BLaER1 treated with 17β-estradiol and CSF1 and Interleukin-3, amounts not matched to agents 10 nM and 100 nM (cell line): ENCODE measurements at regions not wholly inside any gene's neighbourhood (a gene's known extent, or its start where the extent isn't known, plus 50 kb on each side); places are given as distances from the start of the nearest gene placed in this dataset.
A peak's percentile ranks its signal among the peaks of the same experiment; 100 is the strongest.

Source experiments
- H3K27ac ChIP-seq, 11 experiments: shearing (Covaris generic); formaldehyde crosslinking; 2 replicates each; pipeline ENCODE4 v1.8.1; 2022
- H3K27me3 ChIP-seq, 11 experiments: shearing (Covaris generic); formaldehyde crosslinking; 2 replicates each; pipeline ENCODE4 v1.8.1; 2022
- H3K36me3 ChIP-seq, 11 experiments: shearing (Covaris generic); formaldehyde crosslinking; 2 replicates each; pipeline ENCODE4 v1.8.1; 2022
- H3K4me1 ChIP-seq, 10 experiments: shearing (Covaris generic); formaldehyde crosslinking; 2 replicates each; pipeline ENCODE4 v1.8.1; 2022
- H3K4me2 ChIP-seq, 11 experiments: shearing (Covaris generic); formaldehyde crosslinking; 2 replicates each; pipeline ENCODE4 v1.8.1; 2022
- H3K4me3 ChIP-seq, 10 experiments: shearing (Covaris generic); formaldehyde crosslinking; 2 replicates each; pipeline ENCODE4 v1.8.1; 2022
- H3K9ac ChIP-seq, 11 experiments: shearing (Covaris generic); formaldehyde crosslinking; 2 replicates each; pipeline ENCODE4 v1.8.1; 2022
- H3K9me3 ChIP-seq, 11 experiments: shearing (Covaris generic); formaldehyde crosslinking; replicated peaks in 1 of 11; 2 replicates each; pipeline ENCODE4 v1.8.1; 2022
- H4K20me1 ChIP-seq, 11 experiments: shearing (Covaris generic); formaldehyde crosslinking; 2 replicates each; pipeline ENCODE4 v1.8.1; 2022
- Cebpa-rat ChIP-seq, 11 experiments: shearing (Covaris generic); IDR thresholded peaks; 2 replicates each; pipeline ENCODE4 v1.8.1; 2022

DNA sequence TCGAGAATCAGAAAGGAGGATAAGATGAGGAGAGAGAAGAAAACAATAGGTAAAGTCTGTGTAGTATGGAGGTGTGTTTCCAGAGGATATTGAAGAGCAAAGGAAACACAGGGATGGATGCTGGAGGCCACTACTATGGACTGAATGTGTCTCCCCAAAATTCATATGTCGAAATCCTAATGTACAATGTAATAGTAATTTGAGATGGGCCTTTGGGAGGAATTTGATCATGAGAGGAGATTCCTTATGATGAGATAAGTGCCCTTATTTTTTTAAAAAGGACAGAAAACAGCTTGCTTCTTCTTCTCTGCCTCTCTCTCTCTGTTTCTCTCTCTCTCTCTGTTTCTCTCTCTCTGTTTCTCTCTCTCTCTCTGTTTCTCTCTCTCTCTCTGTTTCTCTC, 602.2 kb upstream of the ADAMTS5 start:
- Histone ChIP-seq H3K27me3 (no peaks in the 10 kb centered on the region), H3K4me1 (no peaks in the 10 kb centered on the region), H3K27ac (no peak overlapping the region), H3K9ac (no peak overlapping the region), H3K4me2 (no peak overlapping the region), H3K9me3 (no peaks in the 10 kb centered on the region), H3K4me3 (no peak overlapping the region), H3K36me3 (no peaks in the 10 kb centered on the region), H4K20me1 (no peaks in the 10 kb centered on the region)
- TF ChIP-seq Cebpa-rat (IDR thresholded peaks at IDR 0.05) = no peak

DNA sequence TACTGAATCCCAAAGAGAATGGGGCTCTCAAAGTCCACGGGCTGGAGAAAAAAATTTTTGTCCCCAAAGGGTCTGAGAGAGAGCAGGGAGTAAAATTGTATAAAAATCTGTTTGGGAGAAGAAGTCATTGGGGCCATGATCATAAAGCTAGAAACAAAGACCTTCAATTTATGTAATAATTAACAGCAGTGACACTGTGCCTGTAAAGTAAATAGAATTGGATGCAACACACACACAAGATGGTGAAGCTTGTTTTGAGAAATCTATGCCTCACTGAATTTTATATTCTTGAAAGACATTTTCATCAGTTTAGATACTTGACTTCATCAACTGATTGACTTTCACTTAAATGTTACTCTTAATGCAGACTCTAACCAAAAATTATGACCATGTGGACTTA, 600.5 kb upstream of the ADAMTS5 start:
- Histone ChIP-seq H4K20me1 (no peaks in the 10 kb centered on the region), H3K36me3 (no peaks in the 10 kb centered on the region), H3K9me3 (no peaks in the 10 kb centered on the region)

GRCh38 chr21:27566521-27566920, 599.6 kb upstream of the ADAMTS5 start:
- Histone ChIP-seq H3K27ac (no peak overlapping the region), H3K36me3 (no peaks in the 10 kb centered on the region), H3K4me2 (no peak overlapping the region), H3K4me3 (no peak overlapping the region), H3K9ac (no peak overlapping the region), H4K20me1 (no peaks in the 10 kb centered on the region), H3K4me1 (no peaks in the 10 kb centered on the region), H3K9me3 (no peaks in the 10 kb centered on the region), H3K27me3 (no peaks in the 10 kb centered on the region)
- TF ChIP-seq Cebpa-rat (IDR thresholded peaks at IDR 0.05) = no peak

More for the DNA sequence above, 600.5 kb upstream of the ADAMTS5 start:
- TF ChIP-seq Cebpa-rat (IDR thresholded peaks at IDR 0.05) = no peak
- Histone ChIP-seq H3K27me3 (no peaks in the 10 kb centered on the region), H3K9ac (no peak overlapping the region), H3K4me2 (no peak overlapping the region), H3K4me3 (no peak overlapping the region), H3K27ac (no peak overlapping the region), H3K4me1 (no peaks in the 10 kb centered on the region)

- Histone ChIP-seq H3K27me3 (no peaks in the 10 kb centered on the region), H3K9me3 (no peaks in the 10 kb centered on the region), H3K27ac (no peak overlapping the region), H4K20me1 (no peaks in the 10 kb centered on the region), H3K36me3 (no peaks in the 10 kb centered on the region), H3K4me1 (no peaks in the 10 kb centered on the region), H3K4me3 (no peak overlapping the region), H3K9ac (no peak overlapping the region), H3K4me2 (no peak overlapping the region)
- TF ChIP-seq Cebpa-rat (IDR thresholded peaks at IDR 0.05) = no peak
These were observed 598.5 kb upstream of the ADAMTS5 start for GRCh38 chr21:27565364-27565763.

DNA sequence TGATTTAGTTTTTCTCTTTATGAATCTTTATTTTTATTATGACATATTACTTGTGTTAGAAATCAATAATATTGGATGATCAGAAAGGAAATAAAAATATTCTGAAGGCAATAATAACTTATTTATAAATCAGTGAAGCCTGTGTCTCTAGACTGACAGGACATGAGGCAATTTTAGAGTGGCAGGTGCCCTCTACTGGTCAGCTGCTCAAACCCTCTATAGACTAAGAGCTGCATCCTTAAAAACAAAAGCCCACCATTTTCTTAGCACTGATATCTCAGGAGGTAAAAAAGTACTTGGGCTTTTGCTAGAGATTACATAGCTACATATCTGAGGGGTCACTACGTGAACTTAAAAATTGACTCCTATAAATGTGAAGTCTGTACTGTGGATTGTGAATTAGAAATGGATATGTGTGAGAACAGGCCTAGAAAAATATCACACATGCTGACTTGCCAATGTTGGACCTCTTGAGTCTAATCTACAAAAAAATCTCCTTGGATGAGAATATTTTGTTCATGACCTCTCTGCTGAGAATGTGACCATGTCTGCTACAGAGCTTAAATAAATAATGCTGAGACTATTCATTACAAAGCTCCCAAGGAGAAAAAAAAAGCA, 597.9 kb upstream of the ADAMTS5 start:
- H3K9ac ChIP-seq = no peak overlapping the region
- no peaks in the 10 kb centered on the region for H3K9me3 ChIP-seq
- TF ChIP-seq Cebpa-rat (IDR thresholded peaks at IDR 0.05) = no peak
- H3K36me3 ChIP-seq = no peaks in the 10 kb centered on the region
- no peak overlapping the region for H3K4me3 ChIP-seq
- H3K4me1 ChIP-seq = no peaks in the 10 kb centered on the region
- no peaks in the 10 kb centered on the region for H3K27me3 ChIP-seq
- H4K20me1 ChIP-seq = no peaks in the 10 kb centered on the region
- H3K4me2 ChIP-seq = no peak overlapping the region
- no peak overlapping the region for H3K27ac ChIP-seq

DNA sequence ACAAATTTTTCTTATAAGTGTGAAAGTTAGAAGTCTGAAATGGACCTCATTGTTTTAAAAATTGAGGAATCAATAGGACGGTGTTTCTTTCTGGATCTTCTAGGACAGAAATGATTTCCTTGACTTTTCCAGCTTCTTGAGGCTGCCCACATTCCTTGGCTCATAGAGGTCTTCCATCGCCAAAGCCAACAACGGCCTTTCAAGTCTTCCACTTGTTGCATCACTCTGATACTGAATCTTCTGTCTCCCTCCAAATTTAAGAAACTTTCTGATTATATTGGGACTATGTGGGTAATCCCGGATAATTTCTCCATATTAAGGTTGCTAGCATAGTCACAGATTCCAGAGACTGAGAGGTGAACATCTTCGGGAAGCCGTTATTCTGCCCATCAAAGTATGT, 595.4 kb upstream of the ADAMTS5 start:
- Histone ChIP-seq H3K4me3 (no peak overlapping the region), H3K9me3 (no peaks in the 10 kb centered on the region), H3K27me3 (no peaks in the 10 kb centered on the region), H3K36me3 (no peaks in the 10 kb centered on the region), H4K20me1 (no peaks in the 10 kb centered on the region), H3K4me1 (no peaks in the 10 kb centered on the region), H3K4me2 (no peak overlapping the region), H3K27ac (no peak overlapping the region), H3K9ac (no peak overlapping the region)
- TF ChIP-seq Cebpa-rat (IDR thresholded peaks at IDR 0.05) = no peak

DNA sequence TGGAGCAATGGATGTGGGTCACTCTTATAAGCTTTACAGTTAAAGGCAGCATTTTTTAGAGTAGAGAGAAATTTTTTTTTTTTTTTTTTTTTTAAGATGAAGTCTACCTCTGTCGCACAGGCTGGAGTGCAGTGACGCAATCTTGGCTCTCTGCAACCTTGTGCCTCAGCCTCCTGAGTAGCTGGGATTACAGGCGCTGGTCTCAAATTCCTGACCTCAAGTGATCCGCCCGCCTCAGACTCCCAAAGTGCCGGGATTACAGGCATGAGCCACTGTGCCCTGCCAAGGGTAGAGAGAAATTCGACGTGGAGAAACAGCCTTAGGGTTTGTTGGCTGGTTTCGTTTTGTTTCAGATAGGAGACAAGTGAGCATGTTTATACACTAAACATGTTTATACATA, 594.2 kb upstream of the ADAMTS5 start:
- Histone ChIP-seq H3K27me3 (no peaks in the 10 kb centered on the region), H3K27ac (no peak overlapping the region), H3K4me3 (no peak overlapping the region), H4K20me1 (no peaks in the 10 kb centered on the region), H3K36me3 (no peaks in the 10 kb centered on the region), H3K9me3 (no peaks in the 10 kb centered on the region), H3K4me1 (no peaks in the 10 kb centered on the region), H3K9ac (no peak overlapping the region), H3K4me2 (no peak overlapping the region)
- peak in 1 of 11 experiments; percentile 48; a peak in 1 of 22 replicates for TF ChIP-seq Cebpa-rat (IDR thresholded peaks at IDR 0.05)

DNA sequence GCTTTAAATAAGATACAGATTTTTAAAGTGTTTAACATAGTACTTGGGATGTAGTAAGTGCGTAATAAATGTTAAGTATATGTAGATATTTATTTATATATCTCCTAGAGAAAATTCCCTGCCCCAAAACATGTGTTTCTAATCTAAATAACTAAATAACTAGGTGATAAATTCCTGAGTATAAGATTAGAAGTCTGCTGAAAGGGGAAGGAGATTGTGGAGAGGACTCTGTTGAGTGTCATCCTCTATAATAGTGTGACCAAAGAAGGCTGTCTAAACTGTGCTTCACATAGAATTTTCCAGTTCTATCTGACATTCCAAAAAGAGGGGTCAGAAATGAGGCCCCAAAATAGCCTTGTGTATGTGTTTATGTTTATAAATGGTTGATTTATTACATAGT, 590.5 kb upstream of the ADAMTS5 start:
- H3K4me3 ChIP-seq = no peak overlapping the region
- no peak for TF ChIP-seq Cebpa-rat (IDR thresholded peaks at IDR 0.05)
- H3K27ac ChIP-seq = no peak overlapping the region
- no peaks in the 10 kb centered on the region for H4K20me1 ChIP-seq
- no peaks in the 10 kb centered on the region for H3K36me3 ChIP-seq
- no peaks in the 10 kb centered on the region for H3K4me1 ChIP-seq
- no peaks in the 10 kb centered on the region for H3K27me3 ChIP-seq
- no peak overlapping the region for H3K9ac ChIP-seq
- peaks cover 0 to 1% (median under 1%) of the 10 kb centered on the region in 11 experiments; a peak in 6 of 22 replicates for H3K9me3 ChIP-seq
- H3K4me2 ChIP-seq = no peak overlapping the region

DNA sequence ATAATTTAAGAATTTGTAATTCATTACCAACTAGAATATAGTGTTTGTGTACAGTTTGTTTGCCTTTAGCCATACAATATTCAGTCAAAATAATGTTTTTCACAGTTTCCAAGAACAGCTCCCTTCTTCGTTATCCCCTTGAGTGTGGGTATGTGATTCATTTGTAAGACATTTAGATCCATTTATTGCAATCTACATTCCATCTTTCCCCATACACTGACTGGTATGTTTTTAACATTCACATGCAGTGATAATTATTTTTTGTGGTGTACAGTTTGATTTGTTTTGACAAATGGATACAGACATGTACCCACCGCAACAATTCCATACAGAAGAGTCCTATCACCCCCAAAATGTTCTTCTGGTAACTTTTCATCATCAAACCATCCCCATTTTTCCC, 589.1 kb upstream of the ADAMTS5 start:
- Histone ChIP-seq H3K27me3 (no peaks in the 10 kb centered on the region), H3K36me3 (no peaks in the 10 kb centered on the region), H4K20me1 (no peaks in the 10 kb centered on the region), H3K4me2 (no peak overlapping the region), H3K4me3 (no peak overlapping the region), H3K4me1 (no peaks in the 10 kb centered on the region), H3K9ac (no peak overlapping the region), H3K27ac (no peak overlapping the region), H3K9me3 (peaks cover 5 to 10% (median 8%) of the 10 kb centered on the region in 11 experiments; a peak in 12 of 22 replicates)
- no peak for TF ChIP-seq Cebpa-rat (IDR thresholded peaks at IDR 0.05)

DNA sequence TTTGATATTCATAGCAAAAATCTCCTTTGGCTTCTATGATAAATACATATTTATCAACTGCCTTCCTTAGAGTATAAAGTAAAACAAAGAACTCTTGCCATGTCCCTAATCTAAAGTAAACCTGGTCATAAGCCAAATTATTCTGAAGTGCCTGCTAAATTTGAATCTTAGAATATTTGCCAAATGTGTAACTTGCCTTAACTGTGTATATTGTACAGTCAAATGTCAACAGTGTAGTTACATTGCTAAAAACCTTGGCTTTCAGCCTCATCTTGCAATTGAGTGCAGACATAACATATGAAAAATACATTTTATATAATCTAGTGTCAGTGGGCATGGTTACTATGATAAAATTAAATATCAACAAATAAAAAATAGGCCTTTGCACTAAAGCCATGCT, 583.4 kb upstream of the ADAMTS5 start:
- H3K4me3 ChIP-seq = no peak overlapping the region
- H3K4me1 ChIP-seq = no peaks in the 10 kb centered on the region
- H3K36me3 ChIP-seq = no peaks in the 10 kb centered on the region
- no peaks in the 10 kb centered on the region for H3K27me3 ChIP-seq
- no peak for TF ChIP-seq Cebpa-rat (IDR thresholded peaks at IDR 0.05)
- H3K27ac ChIP-seq = no peak overlapping the region
- H3K9me3 ChIP-seq = peaks cover 5 to 10% (median 8%) of the 10 kb centered on the region in 11 experiments; a peak in 12 of 22 replicates
- no peak overlapping the region for H3K9ac ChIP-seq
- no peaks in the 10 kb centered on the region for H4K20me1 ChIP-seq
- H3K4me2 ChIP-seq = no peak overlapping the region
